SK-MEL-5 (cell line): ENCODE measurements at regions not wholly inside any gene's neighbourhood (a gene's known extent, or its start where the extent isn't known, plus 50 kb on each side); places are given as distances from the start of the nearest gene placed in this dataset.
"Not testable (repeated sequence)": the region's sequence is repeated elsewhere in the genome, so short reads cannot be mapped to it uniquely, and the experiment has no call there.

ENCODE experiments used
- DNase-seq: peaks from one replicate; pipeline ENCODE4 v3.0.0-alpha.2; 2016; ENCODE audit warnings: low read depth, low spot score
- in situ Hi-C: cut with HindIII; loops from 2 replicates; pipeline ENCODE4 v1.10.0; 2016; ENCODE audit warnings: low sequenced_read_pairs, high pct_unique_total_duplicates, low pct_unique_long_range_greater_than_20kb
- small RNA-seq, 2 experiments: library from RNA; depleted of rRNA; stranded (forward); fragments of <200 nt; gene quantifications; one replicate each; pipeline ENCODE3, GENCODE V24; 2014

DNA sequence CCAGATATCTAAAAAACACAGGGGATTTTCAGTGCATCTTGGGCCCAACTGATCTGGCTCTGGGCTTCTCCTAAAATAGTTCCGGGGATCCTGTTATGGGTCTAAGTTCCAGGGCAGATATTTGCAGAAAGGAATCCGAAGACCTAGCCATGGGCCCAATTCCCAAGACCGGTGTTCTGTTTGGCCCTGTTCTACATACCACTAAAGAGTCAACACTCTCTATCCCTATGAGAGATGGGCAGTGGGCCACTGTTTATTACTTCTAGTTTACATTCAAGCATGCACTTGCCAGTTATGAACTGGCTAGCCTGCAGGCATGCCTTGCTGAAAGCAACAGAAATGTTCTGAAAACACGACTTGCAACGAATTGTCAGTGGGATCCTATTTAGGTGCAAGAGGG lies 87.4 kb upstream of the PLCB4 start:
- in situ Hi-C loops, result no loop called here
- no peak for DNase-seq

DNA sequence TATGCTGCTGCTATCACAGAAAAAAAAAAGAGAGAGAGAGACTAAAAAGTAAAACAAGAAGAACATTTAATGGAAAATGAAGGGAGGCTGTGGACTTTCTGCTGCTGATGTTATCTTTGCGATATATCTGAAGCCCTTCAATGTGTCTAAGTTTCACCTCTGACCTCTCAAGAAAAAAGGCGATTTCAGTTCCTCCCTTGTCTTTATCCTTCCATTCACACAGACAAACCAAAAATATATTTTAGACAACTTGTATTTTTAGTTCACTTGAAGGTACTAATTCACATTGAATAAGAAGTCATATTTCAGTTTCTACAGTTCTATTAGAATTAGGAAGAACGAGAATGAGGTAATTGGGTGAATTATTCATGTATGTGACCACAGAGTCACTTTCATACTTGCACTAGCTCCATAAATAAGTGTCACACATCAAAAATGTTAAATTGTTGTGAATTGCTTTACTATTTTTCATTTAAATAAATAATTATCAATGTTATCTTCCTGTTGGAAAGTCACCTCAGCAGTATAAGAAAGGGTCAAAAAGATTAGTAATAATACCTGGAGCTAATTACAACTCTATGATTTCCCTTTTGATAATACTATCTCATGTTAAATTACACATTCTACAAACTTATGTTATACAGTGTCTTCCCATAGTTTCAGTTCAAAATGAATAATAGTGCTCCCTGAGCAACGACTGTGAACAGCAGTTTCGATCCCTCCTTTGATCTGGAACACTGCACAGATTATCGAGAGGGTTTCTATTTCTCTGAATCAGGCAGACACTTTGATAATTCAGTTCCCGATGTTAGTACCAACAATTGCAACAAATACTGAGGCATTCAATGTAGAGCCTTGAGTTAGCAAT lies 85.2 kb upstream of the PLCB4 start:
- no peak for DNase-seq
- in situ Hi-C loops, result no loop called here

DNA sequence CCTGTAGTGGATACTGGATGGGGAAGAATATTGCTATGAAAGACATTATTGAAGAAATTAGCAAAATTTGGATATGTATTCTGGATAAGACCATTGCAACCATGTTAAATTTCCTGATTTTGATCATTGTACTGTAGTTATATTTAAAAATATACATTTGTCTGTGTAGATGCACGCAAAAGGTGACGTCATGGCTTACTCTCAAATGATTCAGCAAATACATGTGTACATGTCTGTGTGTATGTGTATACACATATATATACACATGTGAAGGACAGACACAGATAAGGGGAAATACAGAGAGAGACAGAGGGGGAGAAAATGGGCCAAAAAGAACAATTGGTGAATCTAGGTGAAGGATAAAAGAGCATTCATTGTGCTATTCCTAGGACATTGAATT lies 82.3 kb upstream of the PLCB4 start:
- in situ Hi-C loops, result no loop called here
- DNase-seq, result no peak

DNA sequence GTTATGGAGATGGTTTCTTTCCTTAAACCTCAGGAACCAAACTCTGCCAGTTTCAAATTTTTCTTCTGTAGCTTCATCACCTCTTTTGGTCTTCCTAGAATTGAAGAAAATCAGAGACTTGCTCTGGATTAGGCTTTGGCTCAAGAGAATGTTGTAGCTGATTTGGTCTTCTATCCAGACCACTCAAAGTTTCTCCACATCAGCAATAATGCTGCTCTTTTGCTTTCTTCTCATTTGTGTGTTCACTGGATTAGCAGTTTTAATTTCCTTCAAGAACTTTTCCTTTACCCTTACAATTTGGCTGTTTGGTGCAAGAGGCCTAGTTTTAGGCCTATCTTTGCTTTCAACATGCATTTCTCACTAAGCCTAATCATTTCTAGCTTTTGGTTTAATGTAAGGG lies 78.1 kb upstream of the PLCB4 start:
- DNase-seq, result no peak
- in situ Hi-C loops, result no loop called here

DNA sequence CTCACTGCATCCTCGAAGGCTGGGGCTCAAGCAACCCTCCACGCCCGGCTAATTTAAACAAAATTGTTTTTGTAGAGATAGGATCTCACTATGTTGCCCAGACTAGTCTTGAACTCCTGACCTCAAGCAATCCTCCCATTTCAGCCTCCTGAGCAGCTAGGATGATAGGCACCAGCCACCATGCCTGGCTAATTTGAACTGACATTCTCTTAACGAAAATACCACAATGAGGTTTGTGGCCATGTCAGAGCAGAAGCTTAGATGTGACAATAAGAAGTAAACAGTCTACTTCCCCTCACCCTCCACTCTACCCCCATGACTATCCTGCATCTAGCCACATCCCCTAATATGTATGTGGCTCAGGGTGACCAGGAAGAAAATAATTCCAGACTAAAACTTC lies 74.8 kb upstream of the PLCB4 start:
- DNase-seq, result no peak
- in situ Hi-C loops, result no loop called here

DNA sequence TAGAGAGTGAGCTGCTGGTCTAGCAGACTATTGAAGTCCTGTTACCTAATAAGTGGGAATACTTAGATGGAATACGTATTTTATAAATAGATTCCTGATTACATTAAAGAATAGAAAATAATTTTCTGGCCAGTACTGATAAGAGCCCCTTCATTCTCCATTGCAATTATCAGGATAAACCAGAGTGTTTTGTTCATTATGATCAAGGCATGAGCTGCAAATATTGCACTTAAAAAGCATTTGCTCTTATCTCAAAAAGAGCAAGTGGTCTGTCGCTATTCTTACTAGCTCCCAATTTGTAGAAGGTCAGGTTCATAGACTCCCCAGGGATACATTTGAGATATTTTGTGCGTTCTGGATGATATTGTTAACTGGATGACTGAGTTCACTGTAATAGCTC lies 73.1 kb upstream of the PLCB4 start:
- DNase-seq, result no peak
- in situ Hi-C loops, result no loop called here

DNA sequence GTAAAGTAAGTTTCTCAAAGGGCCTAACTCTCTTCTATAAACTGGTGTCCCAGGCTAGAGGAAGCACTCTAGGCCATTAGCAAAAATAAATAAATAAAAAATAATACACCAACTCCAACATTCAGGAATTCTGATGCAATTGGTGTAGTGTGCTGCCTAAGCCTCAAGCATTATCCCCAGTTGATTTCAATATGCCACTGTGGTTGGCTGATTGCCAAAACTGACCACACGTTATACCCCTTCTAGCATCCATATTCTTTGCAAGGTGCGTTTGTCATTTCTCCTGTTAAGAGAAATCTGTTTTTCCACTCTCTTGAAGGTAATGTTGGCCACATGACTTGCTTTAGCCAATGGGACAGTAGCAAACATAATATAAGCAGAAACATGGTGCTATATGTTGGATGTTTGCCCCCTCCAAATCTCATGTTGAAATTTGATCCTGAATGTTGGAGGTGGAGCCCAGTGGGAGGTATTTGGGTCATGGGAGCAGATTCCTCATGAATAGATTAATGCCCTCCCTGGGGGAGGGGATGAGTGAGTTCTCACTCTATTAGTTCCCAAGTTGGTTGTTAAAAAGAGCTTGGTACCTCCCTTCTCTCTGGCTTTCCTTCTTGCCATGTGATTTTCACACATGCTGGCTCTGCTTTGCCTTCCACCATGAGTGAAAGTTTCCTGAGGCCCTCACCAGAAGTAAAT lies 71.9 kb upstream of the PLCB4 start:
- in situ Hi-C loops, result no loop called here
- DNase-seq, result no peak

DNA sequence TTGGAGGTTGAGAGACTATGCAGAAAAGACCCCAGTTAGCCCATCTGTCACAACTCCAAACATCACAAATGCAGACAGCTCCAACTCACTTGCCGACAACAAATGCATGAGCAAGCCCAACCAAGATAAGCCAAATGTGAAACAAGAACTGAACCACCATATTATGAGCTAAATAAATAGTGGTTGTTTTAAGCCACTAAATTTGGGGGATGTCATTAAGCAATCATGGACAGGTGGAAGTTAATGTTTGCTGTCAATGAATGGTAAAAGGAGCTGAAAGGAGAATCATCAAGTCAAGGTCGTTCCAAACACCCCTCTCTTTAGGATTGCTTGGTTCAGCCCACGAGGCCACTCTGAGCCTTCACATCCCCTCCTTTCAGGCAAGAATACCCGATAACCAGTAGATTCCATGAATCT lies 71.2 kb upstream of the PLCB4 start:
- in situ Hi-C loops, result no loop called here
- DNase-seq, result no peak

DNA sequence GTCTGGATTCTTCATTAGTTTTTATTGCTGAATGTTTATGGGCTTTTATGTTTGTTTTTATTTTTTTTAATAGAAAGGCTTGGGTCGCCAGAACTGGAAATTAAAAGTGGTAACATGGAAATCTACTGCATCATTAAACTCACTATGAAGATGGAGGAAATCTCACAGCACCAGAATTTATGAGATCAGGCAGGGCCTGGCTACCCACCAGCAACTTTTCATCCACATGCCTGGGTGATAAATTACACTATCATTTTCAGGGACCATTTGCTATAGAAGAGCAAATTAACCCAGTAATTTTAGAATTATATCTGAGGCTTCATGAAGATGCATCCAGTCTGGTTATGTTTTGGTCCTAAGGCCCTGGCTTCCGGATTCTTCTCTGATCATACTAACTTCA lies 57.8 kb upstream of the PLCB4 start:
- in situ Hi-C loops, result no loop called here
- DNase-seq, result no peak

DNA sequence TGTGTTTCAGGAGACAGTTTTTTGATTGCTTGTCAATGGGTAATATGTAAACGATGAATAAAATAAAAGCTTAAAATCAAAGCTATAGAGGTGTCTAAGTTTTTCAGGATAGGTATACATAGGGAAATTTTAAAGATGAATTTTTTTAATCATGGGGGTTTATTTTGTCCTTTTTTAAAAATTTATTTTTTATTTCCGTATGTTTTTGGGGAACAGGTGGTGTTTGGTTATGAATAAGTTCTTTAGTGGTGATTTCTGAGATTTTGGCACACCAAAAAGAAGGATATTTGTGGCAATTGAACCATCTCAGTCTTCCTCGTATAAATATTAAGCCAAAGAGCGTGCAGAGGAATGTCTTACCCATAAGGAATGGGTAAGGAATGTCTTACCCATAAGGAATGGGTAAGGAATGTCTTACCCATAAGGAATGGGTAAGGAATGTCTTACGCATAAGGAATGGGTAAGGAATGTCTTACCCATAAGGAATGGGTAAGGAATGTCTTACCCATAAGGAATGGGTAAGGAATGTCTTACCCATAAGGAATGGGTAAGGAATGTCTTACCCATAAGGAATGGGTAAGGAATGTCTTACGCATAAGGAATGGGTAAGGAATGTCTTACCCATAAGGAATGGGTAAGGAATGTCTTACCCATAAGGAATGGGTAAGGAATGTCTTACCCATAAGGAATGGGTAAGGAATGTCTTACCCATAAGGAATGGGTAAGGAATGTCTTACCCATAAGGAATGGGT lies 53.5 kb upstream of the PLCB4 start:
- DNase-seq, in situ Hi-C loops: not testable (repeated sequence)

DNA sequence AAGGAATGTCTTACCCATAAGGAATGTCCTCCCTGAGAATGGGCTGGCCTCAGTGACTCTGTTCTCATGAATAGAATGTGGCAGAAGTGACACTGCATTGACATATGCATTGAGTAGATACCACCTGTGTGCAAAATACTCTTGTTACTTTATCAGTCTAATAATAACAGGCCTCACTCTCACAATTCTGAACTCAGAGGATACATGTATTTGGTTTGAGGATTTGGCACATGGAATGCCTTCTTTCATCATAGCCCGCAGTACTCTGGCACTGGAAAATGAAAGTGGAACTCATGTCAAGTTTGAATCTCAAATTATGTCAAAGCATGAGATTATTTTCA lies 52.9 kb upstream of the PLCB4 start:
- in situ Hi-C loops, result no loop called here
- DNase-seq, result no peak

DNA sequence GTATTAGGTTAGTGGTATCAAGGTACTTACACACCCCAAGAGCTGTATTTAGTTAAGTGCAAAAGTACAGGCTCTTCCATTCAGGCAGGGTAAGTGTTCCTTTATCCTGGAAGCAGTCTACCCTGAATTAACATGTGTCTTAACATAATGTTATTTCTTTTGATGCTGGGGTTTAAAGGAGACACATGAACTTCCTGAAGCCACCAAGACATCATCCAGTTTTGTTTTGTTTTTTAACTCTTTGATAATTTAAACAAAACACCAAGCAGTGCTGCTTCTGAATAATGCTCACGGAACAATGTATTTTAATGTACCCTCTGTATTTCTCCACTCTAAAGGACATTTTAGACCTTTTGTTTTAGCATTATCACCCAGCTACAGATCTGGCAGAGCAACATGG lies 50.5 kb upstream of the PLCB4 start:
- in situ Hi-C loops, result no loop called here
- DNase-seq, result no peak

Small RNA genes lying in the stretch of these regions (small RNA-seq; reads per million reads assigned to genes)
- gene RF00017, result 0 reads per million in 2 experiments
